ENCODE measurements at regions not wholly inside any gene's neighbourhood (a gene's known extent, or its start where the extent isn't known, plus 50 kb on each side); places are given as distances from the start of the nearest gene placed in this dataset.

GRCh38 chr14:104318558-104319490 lies 180.4 kb downstream of the KIF26A start:
- DNase-seq (ENCODE audit: extremely low read depth in 1 of 2, low read depth in 1 of 2), result no peak

DNA sequence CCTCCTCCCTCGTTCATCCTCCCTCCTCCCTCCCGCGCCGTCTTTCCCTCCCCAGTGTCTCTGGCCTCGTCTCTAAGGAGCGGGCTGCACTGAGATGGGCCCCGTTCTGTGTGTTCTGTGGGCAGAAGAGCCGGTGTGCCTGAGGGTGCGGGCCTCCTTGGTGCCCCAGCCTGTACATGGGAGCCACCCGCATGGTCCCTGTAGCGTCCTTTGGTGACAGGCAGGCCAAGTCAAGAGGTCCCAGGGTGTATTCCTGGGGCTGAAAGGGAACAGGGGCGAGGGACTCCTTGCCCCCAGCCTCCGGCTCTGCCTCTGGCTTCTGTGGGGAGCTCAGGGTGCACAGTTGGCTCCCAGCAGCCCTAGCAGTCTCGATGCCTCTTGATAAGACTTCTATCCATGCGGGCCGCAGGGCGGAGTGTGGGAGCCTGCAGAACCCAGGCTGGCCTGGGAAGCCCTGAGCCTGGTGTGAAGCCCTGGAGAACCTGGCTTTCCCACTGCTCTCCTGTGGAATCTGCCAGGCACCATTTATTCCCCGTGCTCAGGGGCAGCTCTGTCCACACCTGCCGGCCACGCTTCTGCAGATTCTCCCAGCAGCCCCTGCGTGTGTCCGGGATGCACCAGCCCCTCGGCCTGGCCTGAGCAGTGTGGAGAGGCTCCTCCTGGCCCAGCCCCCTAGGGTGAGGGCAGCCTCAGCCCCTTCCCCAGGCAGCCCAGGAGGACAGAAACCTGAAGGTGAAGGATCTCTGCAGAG lies 181.3 kb downstream of the KIF26A start:
- no peak for DNase-seq (ENCODE audit: extremely low read depth in 1 of 2, low read depth in 1 of 2)

DNA sequence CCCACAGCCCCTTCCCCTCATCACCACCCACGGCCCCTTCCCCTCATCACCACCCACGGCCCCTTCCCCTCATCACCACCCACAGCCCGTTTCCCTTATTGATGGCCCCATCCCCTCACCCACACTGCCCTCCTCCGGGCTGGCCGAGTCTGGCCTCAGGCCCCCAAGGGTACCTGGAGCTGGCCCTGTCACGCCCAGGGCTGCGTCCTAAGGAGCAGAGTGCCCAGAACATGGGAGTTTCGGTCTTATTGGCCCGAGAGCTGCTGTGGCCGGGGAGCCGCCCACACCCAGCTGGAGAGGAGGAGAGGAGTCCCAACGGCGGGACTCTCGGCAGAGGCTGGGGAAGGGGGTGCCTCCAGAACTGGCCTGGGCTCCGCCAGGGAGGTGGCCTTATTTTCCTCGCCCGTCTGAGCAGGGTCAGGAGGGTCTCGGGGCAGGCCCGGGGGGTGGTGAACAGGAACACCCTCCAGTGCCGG lies 182.3 kb downstream of the KIF26A start:
- no peak for DNase-seq (ENCODE audit: extremely low read depth in 1 of 2, low read depth in 1 of 2)

- no peak for DNase-seq (ENCODE audit: extremely low read depth in 1 of 2, low read depth in 1 of 2)
Observed at GRCh38 chr14:104321088-104321801, 182.9 kb downstream of the KIF26A start.

DNA sequence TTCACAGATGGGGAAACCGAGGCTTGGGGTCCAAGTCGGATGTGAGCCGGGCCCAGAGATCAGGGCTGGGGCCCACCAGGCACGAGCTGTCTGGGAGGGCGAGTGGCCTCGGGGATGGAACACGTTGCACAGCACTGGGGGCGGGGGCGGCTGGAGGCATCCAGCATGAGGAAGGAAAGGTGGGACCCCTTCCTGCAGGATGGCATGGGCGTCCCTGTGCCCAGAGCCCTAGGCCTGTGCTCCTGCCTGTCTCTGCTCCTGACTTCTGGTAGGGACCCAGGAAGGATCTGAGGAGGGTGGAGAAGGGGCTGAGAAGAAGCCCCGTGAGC lies 183.4 kb downstream of the KIF26A start:
- DNase-seq (ENCODE audit: extremely low read depth in 1 of 2, low read depth in 1 of 2), result no peak

DNA sequence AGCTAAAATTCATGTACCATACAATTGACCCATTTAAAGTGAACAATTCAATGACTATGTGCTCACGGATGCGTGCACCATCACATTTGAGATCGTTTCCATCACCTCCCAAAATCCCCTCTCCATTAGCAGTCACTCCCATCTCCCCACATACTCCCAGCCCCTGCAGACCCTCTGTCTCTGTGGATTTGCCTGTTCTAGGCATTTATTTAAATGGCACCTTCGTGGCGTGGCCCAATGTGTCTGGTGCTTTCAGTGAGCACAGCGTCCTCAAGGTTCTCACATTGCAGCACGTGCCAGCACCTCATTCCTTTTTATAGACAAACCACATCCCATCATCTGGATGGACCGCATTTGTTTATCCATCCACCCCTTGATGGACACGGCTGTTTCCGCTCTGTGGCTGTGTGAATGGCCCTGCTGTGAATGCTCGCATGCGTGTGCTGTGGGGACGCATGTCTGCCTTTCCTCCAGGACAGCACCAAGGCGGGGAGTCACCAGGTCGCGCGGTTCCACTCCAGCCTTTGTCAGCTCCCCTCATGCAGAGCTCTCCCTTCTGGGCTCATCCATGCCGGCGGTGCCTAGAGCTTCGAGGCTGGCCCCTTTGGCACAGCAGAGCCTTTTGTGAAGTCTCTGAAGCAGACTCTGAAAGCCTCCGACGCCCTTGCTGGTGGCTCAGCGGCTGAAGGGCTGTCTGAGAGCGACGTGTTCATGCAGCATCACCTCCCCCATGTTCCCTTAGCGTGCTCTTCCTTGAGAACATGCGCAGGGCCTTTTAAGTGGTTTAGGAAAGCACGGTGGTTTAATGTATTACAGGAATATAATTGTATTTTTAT lies 184.4 kb downstream of the KIF26A start:
- no peak for DNase-seq (ENCODE audit: extremely low read depth in 1 of 2, low read depth in 1 of 2)

DNA sequence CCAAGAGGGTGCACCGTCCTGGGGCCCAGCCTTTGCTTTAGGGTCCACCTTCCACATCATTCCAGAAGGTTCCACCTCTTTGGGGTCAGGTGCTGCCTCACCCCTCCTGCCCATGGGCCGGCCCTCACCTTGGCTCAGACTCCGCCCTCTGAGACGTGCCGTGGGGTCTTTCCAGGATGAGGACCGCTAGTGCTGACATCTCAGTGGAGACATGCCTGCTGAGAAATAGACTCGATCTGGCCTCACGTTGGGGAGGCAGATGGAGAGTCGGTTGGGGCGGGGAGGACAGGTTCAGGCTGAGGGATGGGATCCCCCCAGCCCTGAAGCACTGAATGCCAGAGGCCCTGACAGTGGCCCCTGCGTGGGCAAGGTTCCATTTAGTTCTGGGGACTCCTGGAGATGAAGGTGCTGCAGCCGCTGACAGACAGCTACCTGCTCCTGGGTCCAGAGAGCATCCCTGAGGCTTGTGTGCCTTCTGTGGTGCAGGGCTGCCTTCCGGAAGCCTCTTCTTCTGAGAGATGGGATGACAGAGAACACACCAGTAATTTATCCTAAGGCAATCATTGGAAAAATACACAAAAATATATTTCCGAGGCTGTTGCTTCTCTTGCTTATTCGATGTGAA lies 185.3 kb downstream of the KIF26A start:
- no peak for DNase-seq (ENCODE audit: extremely low read depth in 1 of 2, low read depth in 1 of 2)

GRCh38 chr14:104326848-104327247 lies 188.5 kb downstream of the KIF26A start:
- no peak for DNase-seq (ENCODE audit: extremely low read depth in 1 of 2, low read depth in 1 of 2)

GRCh38 chr14:104328607-104329006 lies 190.2 kb downstream of the KIF26A start:
- DNase-seq (ENCODE audit: extremely low read depth in 1 of 2, low read depth in 1 of 2), result no peak

- no peak for DNase-seq (ENCODE audit: extremely low read depth in 1 of 2, low read depth in 1 of 2)
Observed at GRCh38 chr14:104329793-104330192, 191.4 kb downstream of the KIF26A start.

GRCh38 chr14:104331871-104332605 lies 193.7 kb downstream of the KIF26A start:
- DNase-seq (ENCODE audit: extremely low read depth in 1 of 2, low read depth in 1 of 2), result no peak

DNA sequence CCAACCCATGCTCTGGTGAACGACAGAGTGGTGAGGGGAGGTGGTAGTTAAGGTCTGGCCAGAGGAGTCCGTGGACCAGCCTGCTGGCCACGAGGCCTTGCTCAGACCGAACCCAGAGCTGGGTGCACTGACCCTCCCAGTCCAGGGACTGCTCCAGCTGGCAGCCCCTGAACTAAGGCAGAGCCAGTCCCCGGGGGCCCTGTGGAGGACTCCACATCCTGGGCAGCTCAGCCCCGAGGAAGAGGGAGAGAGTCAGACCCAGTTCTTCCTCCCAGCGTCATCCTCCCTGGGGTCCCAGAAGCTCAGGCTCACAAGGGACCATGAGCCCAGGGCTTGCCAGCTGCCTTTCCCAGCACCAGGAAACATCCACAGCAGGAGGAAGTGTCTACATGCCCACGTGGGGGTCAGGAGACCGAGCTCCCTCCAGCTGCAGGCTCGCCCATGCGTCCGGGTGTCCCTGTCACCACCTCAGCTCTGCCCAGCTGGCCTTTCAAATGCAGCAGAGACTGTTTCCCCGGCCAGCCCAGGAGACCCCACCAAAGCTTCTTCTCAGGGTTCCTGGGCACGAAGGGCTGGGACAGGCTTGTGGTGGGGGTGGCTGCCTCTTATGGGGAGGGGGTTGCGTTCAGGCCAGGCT lies 194.4 kb downstream of the KIF26A start:
- no peak for DNase-seq (ENCODE audit: extremely low read depth in 1 of 2, low read depth in 1 of 2)

DNA sequence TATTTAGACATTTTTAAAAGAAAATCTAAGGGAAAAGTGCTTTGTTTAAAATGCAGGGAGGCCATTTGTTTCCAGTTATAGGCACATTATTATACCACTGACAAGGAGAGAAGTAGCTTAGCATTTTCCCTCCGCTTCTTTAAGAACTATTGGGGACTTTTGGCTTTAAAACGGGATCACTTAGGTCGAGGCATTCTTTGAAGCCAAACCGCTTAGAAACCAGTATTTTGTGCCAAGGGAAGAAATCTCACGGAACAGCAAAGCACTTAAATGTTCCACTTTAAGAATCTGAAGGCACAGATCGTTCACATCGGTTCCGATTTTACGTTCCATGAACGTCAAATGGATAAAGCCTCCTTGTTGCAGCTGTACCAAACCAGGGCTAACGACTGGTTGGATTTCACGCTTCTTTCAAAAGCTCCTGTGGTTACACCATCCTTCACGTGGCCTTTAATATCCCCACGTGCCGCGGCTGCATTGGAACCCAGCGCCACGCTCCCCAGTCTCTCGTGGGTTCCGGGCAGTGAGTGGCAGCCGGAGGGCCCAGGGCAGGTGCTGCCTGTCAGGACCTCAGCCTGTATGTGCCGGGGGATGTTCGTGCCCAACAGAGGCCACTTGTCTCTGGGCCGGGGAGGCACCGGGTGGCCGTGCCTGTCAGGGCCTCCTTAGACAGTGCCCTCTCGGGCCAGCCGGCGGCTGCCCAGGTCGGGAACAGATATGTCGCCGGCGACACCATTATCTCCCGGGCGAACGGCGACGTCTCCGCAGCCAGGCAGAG lies 195.4 kb downstream of the KIF26A start:
- DNase-seq (ENCODE audit: extremely low read depth in 1 of 2, low read depth in 1 of 2), result no peak

DNA sequence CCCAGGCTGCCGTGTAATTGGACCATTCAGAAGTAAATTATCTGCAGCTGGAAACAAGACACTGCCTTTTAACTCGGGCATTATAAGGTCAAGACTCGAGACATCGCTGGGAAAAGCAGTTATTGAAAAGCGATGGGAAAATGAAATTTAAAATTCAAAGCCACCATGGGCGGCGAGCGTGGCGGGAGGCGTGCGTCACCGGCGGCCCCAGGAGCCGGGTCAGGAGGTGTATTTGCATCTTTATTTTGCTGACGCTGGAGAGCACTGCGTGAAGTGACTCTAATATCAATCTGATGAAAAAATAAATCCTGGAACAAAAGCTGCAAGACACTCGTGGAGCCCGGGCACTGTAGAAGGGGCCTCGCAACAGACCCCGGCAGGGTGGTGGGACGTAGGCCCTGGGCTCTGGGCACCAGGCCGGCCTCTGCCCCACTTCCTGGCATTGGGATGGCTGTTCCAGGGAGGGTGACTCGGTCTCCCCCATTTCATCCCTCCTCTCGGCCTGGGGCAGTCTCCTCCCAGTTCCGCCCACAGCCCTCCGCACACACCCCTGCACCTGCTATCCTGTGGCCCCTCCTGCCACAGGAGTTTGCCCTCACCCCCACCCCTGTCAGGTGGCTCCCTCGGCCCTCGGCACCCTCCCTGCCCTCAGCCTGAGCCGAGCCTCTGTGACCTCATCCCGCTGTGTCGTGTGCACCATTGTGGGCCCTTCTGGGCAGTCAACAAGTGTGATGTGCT lies 196.2 kb downstream of the KIF26A start:
- no peak for DNase-seq (ENCODE audit: extremely low read depth in 1 of 2, low read depth in 1 of 2)

- DNase-seq (ENCODE audit: extremely low read depth in 1 of 2, low read depth in 1 of 2), result no peak
Observed at GRCh38 chr14:104335176-104335575, 196.8 kb downstream of the KIF26A start.

GRCh38 chr14:104335611-104336010 lies 197.2 kb downstream of the KIF26A start:
- no peak for DNase-seq (ENCODE audit: extremely low read depth in 1 of 2, low read depth in 1 of 2)

DNA sequence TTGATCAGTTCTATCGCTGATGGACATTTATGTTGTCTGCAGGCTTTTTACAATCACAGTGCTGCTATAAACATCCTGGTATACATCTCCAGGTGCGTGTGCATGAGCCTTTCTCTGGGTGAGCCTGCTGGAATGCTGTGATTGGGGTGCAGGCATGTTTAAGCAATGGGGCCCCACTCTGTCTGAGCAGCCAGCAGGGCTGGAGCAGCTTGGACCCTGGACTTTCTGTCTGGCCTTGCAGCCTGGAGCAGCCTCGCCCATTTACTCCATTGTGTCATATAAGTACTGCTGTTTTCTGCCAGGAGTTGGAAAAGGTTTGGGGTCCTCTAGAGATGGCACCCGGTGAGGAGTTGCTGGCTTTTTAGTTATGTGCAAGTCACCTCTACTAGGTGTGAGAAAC lies 199.0 kb downstream of the KIF26A start:
- no peak for DNase-seq (ENCODE audit: extremely low read depth in 1 of 2, low read depth in 1 of 2)
